OCI-LY7 (cell line): ENCODE measurements at regions not wholly inside any gene's neighbourhood (a gene's known extent, or its start where the extent isn't known, plus 50 kb on each side); places are given as distances from the start of the nearest gene placed in this dataset.

ENCODE experiments used
- BruUV-seq: library from RNA; stranded (reverse); fragments of 400-500 nt; replicated peaks from 2 replicates; lab custom pipeline; 2021; lab: Mats Ljungman, UMichigan
- CTCF ChIA-PET: fragments of 300-600 bp; sonication (Branson Sonifier 250); formaldehyde crosslinking; loops from one replicate; lab custom pipeline; 2022; ENCODE audit warnings: antibody characterized with exemption; ENCODE audit not compliant: unreplicated experiment; lab: Charles Lee
- POLR2A ChIA-PET: fragments of 300-600 bp; sonication (Branson Sonifier 250); formaldehyde crosslinking; loops from one replicate; lab custom pipeline; 2022; ENCODE audit warnings: antibody characterized with exemption; lab: Charles Lee
- DNase-seq: peaks from one replicate; pipeline ENCODE4 v3.0.0-alpha.2; 2015; ENCODE audit warnings: low spot score
- H2AFZ ChIP-seq: fragments of 200-600 bp; sonication (generic), shearing (Covaris generic); 2 replicates; pipeline ENCODE4 v1.6.1; 2014; ENCODE audit warnings: mild to moderate bottlenecking, antibody characterized with exemption, low read length, moderate library complexity
- H3K27ac ChIP-seq: fragments of 200-600 bp; sonication (generic); 2 replicates; pipeline ENCODE4 v1.5.1; 2014; ENCODE audit warnings: mixed run types, low read depth, mild to moderate bottlenecking, moderate library complexity, low read length, inconsistent platforms; ENCODE audit not compliant: poor library complexity, severe bottlenecking
- H3K36me3 ChIP-seq: fragments of 200-600 bp; sonication (generic); 2 replicates; pipeline ENCODE4 v1.6.1; 2014; ENCODE audit warnings: mild to moderate bottlenecking, antibody characterized with exemption, low read length, moderate library complexity, mixed read lengths; ENCODE audit not compliant: insufficient read depth
- H3K4me1 ChIP-seq: fragments of 200-600 bp; sonication (generic); 2 replicates; pipeline ENCODE4 v1.5.1; 2014; ENCODE audit warnings: mild to moderate bottlenecking, low read length; ENCODE audit not compliant: insufficient read depth, poor library complexity, severe bottlenecking
- H3K4me2 ChIP-seq: fragments of 200-600 bp; sonication (generic); 2 replicates; pipeline ENCODE4 v1.6.1; 2014; ENCODE audit warnings: mild to moderate bottlenecking, low read length
- H3K4me3 ChIP-seq: fragments of 200-600 bp; sonication (generic); 2 replicates; pipeline ENCODE4 v1.5.1; 2014; ENCODE audit warnings: mild to moderate bottlenecking, low read depth, low read length; ENCODE audit not compliant: poor library complexity, severe bottlenecking
- H3K79me2 ChIP-seq: fragments of 200-600 bp; sonication (generic); 2 replicates; pipeline ENCODE4 v1.6.1; 2016; ENCODE audit warnings: low read depth, mild to moderate bottlenecking, low read length, moderate library complexity, mixed read lengths; ENCODE audit not compliant: insufficient read depth
- H3K9me2 ChIP-seq: fragments of 200-600 bp; sonication (generic); 2 replicates; pipeline ENCODE4 v1.6.1; 2016; ENCODE audit warnings: mild to moderate bottlenecking, low read length, mixed read lengths; ENCODE audit not compliant: insufficient read depth
- H3K9me3 ChIP-seq: fragments of 200-600 bp; sonication (generic); 2 replicates; pipeline ENCODE4 v1.6.1; 2014; ENCODE audit warnings: mild to moderate bottlenecking, mixed run types, low read length, mixed read lengths
- H4K20me1 ChIP-seq: fragments of 200-600 bp; sonication (generic); 2 replicates; pipeline ENCODE4 v1.6.1; 2014; ENCODE audit warnings: mild to moderate bottlenecking, antibody characterized with exemption, low read length, moderate library complexity, mixed read lengths; ENCODE audit not compliant: insufficient read depth
- CTCF ChIP-seq: fragments of 200-600 bp; sonication (generic); conservative IDR thresholded peaks from 2 replicates; pipeline ENCODE4 v1.5.1; 2014; ENCODE audit warnings: mild to moderate bottlenecking, antibody characterized with exemption, low read length, moderate library complexity, mixed read lengths
- EZH2phosphoT487 ChIP-seq: fragments of 200-600 bp; sonication (generic); IDR thresholded peaks from 2 replicates; pipeline ENCODE4 v1.6.1; 2018; ENCODE audit warnings: low read depth, borderline replicate concordance, mild to moderate bottlenecking, mixed run types, antibody characterized with exemption, low read length, moderate library complexity, mixed read lengths
- intact Hi-C: fragments of 100-400 bp; cut with micrococcal nuclease; formaldehyde crosslinking; loops from one replicate; pipeline ENCODE4 v1.10.0; 2022; ENCODE audit not compliant: unreplicated experiment

- Histone ChIP-seq H3K9me3 (no peaks in the 10 kb centered on the region), H3K4me3 (no peak overlapping the region), H3K36me3 (no peaks in the 10 kb centered on the region), H3K4me1 (no peaks in the 10 kb centered on the region), H4K20me1 (no peaks in the 10 kb centered on the region), H2AFZ (no peak overlapping the region), H3K79me2 (no peaks in the 10 kb centered on the region), H3K27ac (no peak overlapping the region), H3K4me2 (no peak overlapping the region), H3K9me2 (no peaks in the 10 kb centered on the region)
- POLR2A ChIA-PET: no interaction called here
- CTCF ChIA-PET: no interaction called here
- no peak for DNase-seq
- intact Hi-C loops: no loop called here
- no TSS peak for BruUV-seq
- TF ChIP-seq CTCF: no peak
- no peak for TF ChIP-seq EZH2phosphoT487
These were observed 930.8 kb downstream of the BCL11B start for GRCh38 chr14:98341211-98341610.

GRCh38 chr14:98345161-98345560 is 926.8 kb downstream of the BCL11B start:
- TF ChIP-seq EZH2phosphoT487: no peak
- TF ChIP-seq CTCF: no peak
- BruUV-seq: no TSS peak

GRCh38 chr14:98347686-98348085 is 924.3 kb downstream of the BCL11B start:
- no peaks in the 10 kb centered on the region for H3K36me3 ChIP-seq
- CTCF ChIA-PET: no interaction called here
- no peaks in the 10 kb centered on the region for H3K9me2 ChIP-seq
- TF ChIP-seq CTCF (no peak), EZH2phosphoT487 (no peak)
- H3K4me3 ChIP-seq: no peak overlapping the region
- H3K4me1 ChIP-seq: no peaks in the 10 kb centered on the region
- no peak overlapping the region for H3K27ac ChIP-seq
- intact Hi-C loops: no loop called here
- no peaks in the 10 kb centered on the region for H3K79me2 ChIP-seq
- no peaks in the 10 kb centered on the region for H3K9me3 ChIP-seq
- H2AFZ ChIP-seq: no peak overlapping the region
- no peaks in the 10 kb centered on the region for H4K20me1 ChIP-seq
- BruUV-seq: no TSS peak
- no peak for DNase-seq
- POLR2A ChIA-PET: no interaction called here
- no peak overlapping the region for H3K4me2 ChIP-seq

More at GRCh38 chr14:98345161-98345560, 926.8 kb downstream of the BCL11B start:
- Histone ChIP-seq H3K27ac (no peak overlapping the region), H3K4me1 (no peaks in the 10 kb centered on the region), H3K79me2 (no peaks in the 10 kb centered on the region), H3K4me2 (no peak overlapping the region), H3K4me3 (no peak overlapping the region), H3K9me2 (no peaks in the 10 kb centered on the region), H4K20me1 (no peaks in the 10 kb centered on the region), H3K9me3 (no peaks in the 10 kb centered on the region), H2AFZ (no peak overlapping the region), H3K36me3 (no peaks in the 10 kb centered on the region)
- ChIA-PET POLR2A (interaction anchor here (0.6 kb wide), 1 partner anchor 11 kb away, joined by 3 read pairs; no protein-coding TSS in a partner anchor), CTCF (no interaction called here)
- no peak for DNase-seq
- intact Hi-C loops: no loop called here
